H9 (cell line): ENCODE measurements at regions not wholly inside any gene's neighbourhood (a gene's known extent, or its start where the extent isn't known, plus 50 kb on each side); places are given as distances from the start of the nearest gene placed in this dataset.

Experiments
- DNase-seq: peaks from one replicate; pipeline ENCODE4 v3.0.0-alpha.2; 2017
- H2AFZ ChIP-seq: one replicate; pipeline ENCODE4 v1.6.1; 2013; ENCODE audit warnings: mild to moderate bottlenecking, low read length, control low read depth, moderate library complexity
- H2AK5ac ChIP-seq: 2 replicates; pipeline ENCODE4 v1.6.1; 2013; ENCODE audit warnings: low read length, control low read depth, mixed read lengths; ENCODE audit not compliant: insufficient read length
- H2BK120ac ChIP-seq: one replicate; pipeline ENCODE4 v1.6.1; 2013; ENCODE audit warnings: low read depth, mild to moderate bottlenecking, low read length, control low read depth, inconsistent platforms; ENCODE audit not compliant: poor library complexity, severe bottlenecking
- H2BK12ac ChIP-seq: 2 replicates; pipeline ENCODE4 v1.6.1; 2013; ENCODE audit warnings: low read length, control low read depth, mixed read lengths, low read depth; ENCODE audit not compliant: insufficient read length
- H2BK15ac ChIP-seq: 2 replicates; pipeline ENCODE4 v1.6.1; 2013; ENCODE audit warnings: low read depth, low read length, control low read depth
- H2BK20ac ChIP-seq: one replicate; pipeline ENCODE4 v1.6.1; 2013; ENCODE audit warnings: low read depth, mild to moderate bottlenecking, low read length, control low read depth, inconsistent platforms; ENCODE audit not compliant: poor library complexity, severe bottlenecking
- H2BK5ac ChIP-seq: 2 replicates; pipeline ENCODE4 v1.6.1; 2013; ENCODE audit warnings: low read length, control low read depth, mixed read lengths; ENCODE audit not compliant: insufficient read length
- H3K14ac ChIP-seq: 2 replicates; pipeline ENCODE4 v1.6.1; 2013; ENCODE audit warnings: low read length, control low read depth; ENCODE audit not compliant: insufficient read depth
- H3K18ac ChIP-seq: 2 replicates; pipeline ENCODE4 v1.6.1; 2013; ENCODE audit warnings: low read depth, mild to moderate bottlenecking, mixed read lengths, low read length, control low read depth; ENCODE audit not compliant: insufficient read length
- H3K23ac ChIP-seq: 2 replicates; pipeline ENCODE4 v1.6.1; 2013; ENCODE audit warnings: low read length, control low read depth, mixed read lengths, low read depth; ENCODE audit not compliant: insufficient read length
- H3K23me2 ChIP-seq: 2 replicates; pipeline ENCODE4 v1.6.1; 2013; ENCODE audit warnings: low read depth, mild to moderate bottlenecking, mixed read lengths, low read length, control low read depth; ENCODE audit not compliant: insufficient read length, poor library complexity, severe bottlenecking
- H3K27ac ChIP-seq: 2 replicates; pipeline ENCODE4 v1.5.1; 2013; ENCODE audit warnings: low read length, control low read depth, mixed read lengths, low read depth; ENCODE audit not compliant: insufficient read length
- H3K27me3 ChIP-seq: 2 replicates; pipeline ENCODE4 v1.6.1; 2013; ENCODE audit warnings: low read length, control low read depth, inconsistent platforms; ENCODE audit not compliant: insufficient read depth
- H3K4ac ChIP-seq: 2 replicates; pipeline ENCODE4 v1.6.1; 2013; ENCODE audit warnings: low read depth, mild to moderate bottlenecking, control low read depth, inconsistent platforms, low read length, moderate library complexity
- H3K4me1 ChIP-seq: 2 replicates; pipeline ENCODE4 v1.6.1; 2013; ENCODE audit warnings: low read length, control low read depth, inconsistent platforms; ENCODE audit not compliant: insufficient read depth
- H3K4me2 ChIP-seq: 2 replicates; pipeline ENCODE4 v1.6.1; 2013; ENCODE audit warnings: low read length, control low read depth, mixed read lengths; ENCODE audit not compliant: insufficient read length, insufficient read depth
- H3K56ac ChIP-seq: 2 replicates; pipeline ENCODE4 v1.6.1; 2013; ENCODE audit warnings: low read depth, mild to moderate bottlenecking, mixed read lengths, low read length, control low read depth; ENCODE audit not compliant: insufficient read length
- H3K79me1 ChIP-seq: 2 replicates; pipeline ENCODE4 v1.6.1; 2013; ENCODE audit warnings: low read depth, mild to moderate bottlenecking, moderate library complexity, low read length, control low read depth, inconsistent platforms; ENCODE audit not compliant: insufficient read depth, poor library complexity, severe bottlenecking
- H3K79me2 ChIP-seq: 2 replicates; pipeline ENCODE4 v1.6.1; 2013; ENCODE audit warnings: low read length, control low read depth, inconsistent platforms; ENCODE audit not compliant: insufficient read depth
- H3K9ac ChIP-seq: 2 replicates; pipeline ENCODE4 v1.6.1; 2013; ENCODE audit warnings: low read length, control low read depth, mixed read lengths; ENCODE audit not compliant: insufficient read length; ENCODE audit errors: extremely low read depth
- H3K9me3 ChIP-seq: one replicate; pipeline ENCODE4 v1.6.1; 2013; ENCODE audit warnings: low read depth, low read length, inconsistent platforms; ENCODE audit not compliant: control insufficient read depth
- H3T11ph ChIP-seq: one replicate; pipeline ENCODE4 v1.6.1; 2013; ENCODE audit warnings: mild to moderate bottlenecking, low read length, control low read depth, inconsistent platforms
- H4K20me1 ChIP-seq: one replicate; pipeline ENCODE4 v1.6.1; 2013; ENCODE audit not compliant: control insufficient read depth, insufficient read length, insufficient read depth
- H4K5ac ChIP-seq: 2 replicates; pipeline ENCODE4 v1.6.1; 2013; ENCODE audit warnings: low read depth, mild to moderate bottlenecking, mixed read lengths, low read length, control low read depth; ENCODE audit not compliant: insufficient read length
- H4K8ac ChIP-seq: replicated peaks from 2 replicates; pipeline ENCODE4 v1.6.1; 2013; ENCODE audit warnings: low read length, control low read depth, mixed read lengths, low read depth; ENCODE audit not compliant: insufficient read length
- H4K91ac ChIP-seq: 2 replicates; pipeline ENCODE4 v1.6.1; 2013; ENCODE audit warnings: low read depth, mild to moderate bottlenecking, moderate library complexity, mixed read lengths, low read length, control low read depth; ENCODE audit not compliant: insufficient read length
- H3K27ac Mint-ChIP-seq, 3 experiments: 2 replicates in 2 of 3; 3 replicates in 1 of 3; pipeline ENCODE4 v1.8.0; 2020 to 2021; ENCODE audit warnings: mixed read lengths in 3 of 3, mild to moderate bottlenecking in 1 of 3, moderate library complexity in 1 of 3
- H3K27me3 Mint-ChIP-seq: 2 replicates; pipeline ENCODE4 v1.8.0; 2021; ENCODE audit warnings: low read depth, mild to moderate bottlenecking, moderate library complexity, mixed read lengths
- H3K36me3 Mint-ChIP-seq, 3 experiments: 2 replicates in 2 of 3; 3 replicates in 1 of 3; pipeline ENCODE4 v1.8.0; 2020 to 2021; ENCODE audit warnings: low read depth in 3 of 3, mixed read lengths in 3 of 3; ENCODE audit not compliant: insufficient read depth in 1 of 3
- H3K4me1 Mint-ChIP-seq, 2 experiments: 2 replicates each; pipeline ENCODE4 v1.8.0; 2020; ENCODE audit warnings: mixed read lengths in 2 of 2
- H3K4me3 Mint-ChIP-seq, 2 experiments: 2 replicates in 1 of 2; 3 replicates in 1 of 2; pipeline ENCODE4 v1.8.0; 2020 to 2021; ENCODE audit warnings: mild to moderate bottlenecking in 2 of 2, mixed read lengths in 2 of 2, moderate library complexity in 1 of 2
- H3K9me3 Mint-ChIP-seq, 2 experiments: 2 replicates in 1 of 2; 3 replicates in 1 of 2; pipeline ENCODE4 v1.8.0; 2020; ENCODE audit warnings: mild to moderate bottlenecking in 2 of 2, mixed read lengths in 2 of 2, moderate library complexity in 1 of 2
- CTCF ChIP-seq: fragments of 200-600 bp; sonication (generic); conservative IDR thresholded peaks from 3 replicates; pipeline ENCODE4 v1.8.0; 2021; ENCODE audit warnings: antibody characterized with exemption, mild to moderate bottlenecking
- WGBS: extraction: QIAGEN DNeasy Blood & Tissue Kit; methylation state at CpG from one replicate; pipeline ENCODE4 v1.1.7; 2013; ENCODE audit warnings: missing lambda C conversion rate, low lambda C conversion rate, mixed read lengths; ENCODE audit not compliant: insufficient read length; ENCODE audit errors: extremely low coverage; 5-methylcytosine and 5-hydroxymethylcytosine counted together

GRCh38 chr7:155872678-155873369 is 60.6 kb upstream of the SHH start:
- Mint-ChIP-seq H3K4me1 (no peaks in the 10 kb centered on the region), H3K27me3 (peaks cover 13% of the 10 kb centered on the region), H3K9me3 (peaks cover 3% of the 10 kb centered on the region in 2 experiments; a peak in 3 of 5 replicates), H3K36me3 (no peaks in the 10 kb centered on the region; a peak in 2 of 7 replicates), H3K27ac (no peak overlapping the region), H3K4me3 (no peak overlapping the region)
- H2BK120ac ChIP-seq, result no peak overlapping the region
- DNase-seq, result peak; percentile 5
- no peaks in the 10 kb centered on the region for H3K4me1 ChIP-seq
- H3K4me2 ChIP-seq, result no peak overlapping the region
- no peak overlapping the region for H2BK12ac ChIP-seq
- no peak overlapping the region for H4K91ac ChIP-seq
- no peaks in the 10 kb centered on the region for H3K23me2 ChIP-seq
- no peak overlapping the region for H2BK15ac ChIP-seq
- no peak overlapping the region for H2BK5ac ChIP-seq
- no peak overlapping the region for H3K27ac ChIP-seq
- no peak overlapping the region for H2AK5ac ChIP-seq
- H3K79me1 ChIP-seq, result no peaks in the 10 kb centered on the region
- H3K9ac ChIP-seq, result no peak overlapping the region
- TF ChIP-seq CTCF, result no peak
- H4K20me1 ChIP-seq, result no peaks in the 10 kb centered on the region
- H3K27me3 ChIP-seq, result no peaks in the 10 kb centered on the region
- no peak overlapping the region for H2AFZ ChIP-seq
- H3K79me2 ChIP-seq, result no peaks in the 10 kb centered on the region
- no peak overlapping the region for H3K14ac ChIP-seq
- no peak overlapping the region for H4K8ac ChIP-seq
- no peak overlapping the region for H3K18ac ChIP-seq
- H3K4ac ChIP-seq, result no peak overlapping the region
- H3K56ac ChIP-seq, result no peak overlapping the region
- H3K23ac ChIP-seq, result no peak overlapping the region
- no peaks in the 10 kb centered on the region for H3K9me3 ChIP-seq
- no peak overlapping the region for H4K5ac ChIP-seq
- H2BK20ac ChIP-seq, result no peak overlapping the region
- no CpG with 5 or more reads among the region's 15 CpGs for WGBS
- no peak overlapping the region for H3T11ph ChIP-seq
